Cardiac muscle cell (in vitro differentiated cells and primary cell): ENCODE measurements at regions not wholly inside any gene's neighbourhood (a gene's known extent, or its start where the extent isn't known, plus 50 kb on each side); places are given as distances from the start of the nearest gene placed in this dataset.
A peak's percentile ranks its signal among the peaks of the same experiment; 100 is the strongest.

Experiments
- DNase-seq, 2 donors: peaks; one replicate each; pipeline versions ENCODE4 v3.0.0 to v3.0.0-alpha.2; 2010 to 2017; ENCODE audit warnings: low read depth in 1 of 2, low spot score in 1 of 2
- H3K27ac ChIP-seq: fragments of 200-600 bp; sonication (generic); 2 replicates; pipeline ENCODE4 v1.5.1; 2016
- H3K27me3 ChIP-seq: fragments of 200-600 bp; sonication (generic); 2 replicates; pipeline ENCODE4 v1.6.0; 2016; ENCODE audit warnings: control low read depth
- H3K36me3 ChIP-seq: fragments of 200-600 bp; sonication (generic); 2 replicates; pipeline ENCODE4 v1.5.1; 2016; ENCODE audit warnings: control low read depth
- H3K4me1 ChIP-seq: fragments of 200-600 bp; sonication (generic); 2 replicates; pipeline ENCODE4 v1.8.1; 2017; ENCODE audit warnings: low read depth, mild to moderate bottlenecking, mixed run types
- H3K4me3 ChIP-seq: fragments of 200-600 bp; sonication (generic); 2 replicates; pipeline ENCODE4 v1.5.1; 2016; ENCODE audit warnings: mild to moderate bottlenecking
- H3K9me3 ChIP-seq: fragments of 200-600 bp; sonication (generic); 2 replicates; pipeline ENCODE4 v1.5.1; 2017; ENCODE audit warnings: low read depth, mild to moderate bottlenecking, control low read depth
- TF ChIP-seq, protein P1 (sequence below): IDR thresholded peaks from 2 replicates; pipeline ENCODE4 v1.5.1; 2012; ENCODE audit warnings: low read depth, mild to moderate bottlenecking, low read length

DNA sequence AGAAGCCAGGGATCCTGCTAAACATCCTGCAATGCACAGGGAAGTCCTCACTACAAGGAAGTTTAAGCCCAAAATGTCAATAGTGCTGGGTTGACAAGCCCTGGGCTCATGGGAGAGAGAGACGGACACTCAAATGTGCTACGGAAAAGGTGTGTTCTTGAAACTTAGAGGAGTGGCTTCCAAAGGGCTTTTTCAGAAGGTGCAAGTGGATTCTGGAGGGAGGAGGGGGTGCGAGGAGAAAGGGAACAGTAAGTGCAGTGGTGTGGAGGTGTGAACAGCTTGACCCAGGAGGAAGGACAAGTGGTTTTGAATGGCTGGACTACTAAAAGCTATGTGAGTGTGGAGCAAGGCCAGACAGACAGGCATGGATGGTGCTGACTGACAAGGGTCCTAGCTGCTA is 50.4 kb upstream of the CECR2 start:
- Histone ChIP-seq H3K27me3 (no peaks in the 10 kb centered on the region), H3K9me3 (no peaks in the 10 kb centered on the region), H3K36me3 (no peaks in the 10 kb centered on the region), H3K4me1 (peaks cover 7% of the 10 kb centered on the region), H3K4me3 (no peak overlapping the region), H3K27ac (no peak overlapping the region)
- DNase-seq: peak in 1 of 2 donors; percentile 23
- TF ChIP-seq, protein P1, sequence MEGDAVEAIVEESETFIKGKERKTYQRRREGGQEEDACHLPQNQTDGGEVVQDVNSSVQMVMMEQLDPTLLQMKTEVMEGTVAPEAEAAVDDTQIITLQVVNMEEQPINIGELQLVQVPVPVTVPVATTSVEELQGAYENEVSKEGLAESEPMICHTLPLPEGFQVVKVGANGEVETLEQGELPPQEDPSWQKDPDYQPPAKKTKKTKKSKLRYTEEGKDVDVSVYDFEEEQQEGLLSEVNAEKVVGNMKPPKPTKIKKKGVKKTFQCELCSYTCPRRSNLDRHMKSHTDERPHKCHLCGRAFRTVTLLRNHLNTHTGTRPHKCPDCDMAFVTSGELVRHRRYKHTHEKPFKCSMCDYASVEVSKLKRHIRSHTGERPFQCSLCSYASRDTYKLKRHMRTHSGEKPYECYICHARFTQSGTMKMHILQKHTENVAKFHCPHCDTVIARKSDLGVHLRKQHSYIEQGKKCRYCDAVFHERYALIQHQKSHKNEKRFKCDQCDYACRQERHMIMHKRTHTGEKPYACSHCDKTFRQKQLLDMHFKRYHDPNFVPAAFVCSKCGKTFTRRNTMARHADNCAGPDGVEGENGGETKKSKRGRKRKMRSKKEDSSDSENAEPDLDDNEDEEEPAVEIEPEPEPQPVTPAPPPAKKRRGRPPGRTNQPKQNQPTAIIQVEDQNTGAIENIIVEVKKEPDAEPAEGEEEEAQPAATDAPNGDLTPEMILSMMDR: no peak

DNA sequence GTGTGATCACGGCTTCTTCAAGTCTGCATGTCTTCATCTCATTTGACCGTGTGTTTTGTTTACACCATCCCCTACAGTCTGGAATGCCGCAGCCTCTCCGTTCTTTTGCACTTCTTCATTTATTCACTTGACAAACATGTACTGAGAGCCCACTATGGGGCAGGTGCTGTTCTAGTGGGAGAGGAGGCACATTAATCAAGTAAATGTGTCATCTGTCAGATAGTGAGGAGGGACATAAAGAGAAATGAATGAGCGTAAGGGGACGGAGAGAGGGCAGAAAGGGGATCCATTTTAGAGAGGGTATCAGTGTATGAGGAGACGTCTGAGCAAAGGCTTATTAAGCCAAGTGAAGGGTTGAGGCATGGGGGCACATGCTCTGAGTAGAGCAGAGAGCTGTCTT is 54.0 kb upstream of the CECR2 start:
- H3K9me3 ChIP-seq: no peaks in the 10 kb centered on the region
- H3K4me1 ChIP-seq: peaks cover 7% of the 10 kb centered on the region
- DNase-seq: no peak
- TF ChIP-seq, protein P1: no peak
- no peak overlapping the region for H3K4me3 ChIP-seq
- no peak overlapping the region for H3K27ac ChIP-seq
- H3K36me3 ChIP-seq: no peaks in the 10 kb centered on the region
- no peaks in the 10 kb centered on the region for H3K27me3 ChIP-seq

DNA sequence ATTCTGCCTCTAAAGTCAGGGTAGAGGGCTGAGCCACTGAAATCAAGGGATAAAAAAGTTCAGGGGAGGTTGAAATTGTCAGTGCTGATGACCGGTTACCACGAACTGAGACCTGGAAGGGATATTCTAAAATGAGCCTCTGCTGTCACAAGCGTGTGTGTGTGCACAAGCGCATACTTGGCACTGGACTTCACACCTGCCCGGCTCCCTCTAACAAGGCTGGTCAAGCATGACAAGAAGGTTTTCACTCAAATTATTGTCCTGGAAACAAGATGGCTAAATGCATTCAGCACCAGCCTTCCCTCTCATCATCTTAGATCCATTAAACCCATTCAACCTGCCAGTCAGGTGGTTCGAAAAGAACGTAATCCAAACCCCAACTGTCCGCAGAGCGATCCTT is 54.8 kb upstream of the CECR2 start:
- Histone ChIP-seq H3K27ac (no peak overlapping the region), H3K4me1 (peaks cover 7% of the 10 kb centered on the region)
- TF ChIP-seq, protein P1: no peak

DNA sequence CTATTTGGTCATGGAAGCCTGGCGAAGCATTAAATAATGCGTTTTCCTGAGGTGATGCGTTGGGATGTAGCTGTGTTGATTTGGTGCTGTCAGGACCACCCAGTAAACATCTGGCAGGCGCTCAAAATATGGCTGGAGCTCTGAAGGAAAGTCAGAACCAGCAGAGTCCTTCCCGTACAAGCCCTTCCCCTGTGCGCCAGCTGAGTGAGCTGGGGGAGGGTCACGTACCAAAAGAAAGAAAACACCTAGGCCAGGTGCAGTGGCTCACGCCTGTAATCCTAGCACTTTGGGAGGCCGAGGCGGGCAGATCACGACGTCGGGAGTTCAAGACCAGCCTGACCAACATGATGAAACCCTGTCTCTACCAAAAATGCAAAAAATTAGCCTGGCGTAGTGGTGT is 55.6 kb upstream of the CECR2 start:
- Histone ChIP-seq H3K27ac (no peak overlapping the region), H3K27me3 (no peaks in the 10 kb centered on the region), H3K36me3 (no peaks in the 10 kb centered on the region), H3K4me1 (peaks cover under 1% of the 10 kb centered on the region), H3K4me3 (no peak overlapping the region), H3K9me3 (no peaks in the 10 kb centered on the region)
- no peak for DNase-seq
- TF ChIP-seq, protein P1: no peak

More for the DNA sequence above, 54.8 kb upstream of the CECR2 start:
- no peak overlapping the region for H3K4me3 ChIP-seq
- no peaks in the 10 kb centered on the region for H3K9me3 ChIP-seq
- no peak for DNase-seq
- no peaks in the 10 kb centered on the region for H3K36me3 ChIP-seq
- no peaks in the 10 kb centered on the region for H3K27me3 ChIP-seq

DNA sequence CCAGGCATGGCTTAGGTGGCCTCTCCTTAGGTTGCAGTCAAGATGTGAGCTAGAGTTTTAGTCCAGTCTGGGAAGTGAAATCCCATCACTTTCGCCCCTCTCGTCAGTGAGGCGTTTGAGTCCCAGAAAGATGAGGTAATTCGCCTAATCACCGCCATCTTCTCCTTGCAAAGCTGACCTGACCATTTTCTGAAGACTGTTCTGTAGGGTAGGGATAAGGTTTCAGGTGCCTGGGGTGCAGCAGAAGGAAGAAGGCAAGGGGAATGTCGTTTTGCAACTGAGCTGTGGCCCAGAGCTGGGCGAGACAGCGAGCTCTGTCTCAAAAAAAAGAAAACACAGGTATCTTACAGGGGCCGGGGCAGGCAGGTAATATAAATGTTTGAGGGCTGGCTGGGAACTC is 61.7 kb upstream of the CECR2 start:
- H3K27ac ChIP-seq: no peak overlapping the region
- no peaks in the 10 kb centered on the region for H3K36me3 ChIP-seq
- no peaks in the 10 kb centered on the region for H3K9me3 ChIP-seq
- DNase-seq: no peak
- no peaks in the 10 kb centered on the region for H3K27me3 ChIP-seq
- H3K4me1 ChIP-seq: no peaks in the 10 kb centered on the region
- no peak overlapping the region for H3K4me3 ChIP-seq
- TF ChIP-seq, protein P1: no peak

DNA sequence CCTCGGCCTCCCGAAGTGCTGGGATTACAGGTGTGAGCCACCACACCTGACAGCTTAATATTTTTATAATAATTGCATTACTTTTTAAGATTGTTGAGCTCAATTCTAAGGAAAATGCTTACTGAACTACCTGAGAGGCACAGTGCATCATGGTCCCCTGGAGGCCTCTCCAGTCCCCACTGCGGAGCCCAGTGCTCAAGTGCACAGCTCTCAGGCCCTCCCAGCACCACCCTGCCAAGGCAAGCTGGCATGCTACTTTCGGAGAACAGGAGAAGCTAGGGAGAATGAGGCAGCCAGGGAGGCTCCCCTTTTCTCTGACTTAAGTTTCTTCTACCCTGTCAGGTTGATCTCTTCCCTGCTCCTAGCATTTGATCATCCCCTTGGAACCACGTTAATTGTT is 64.2 kb upstream of the CECR2 start:
- Histone ChIP-seq H3K4me3 (no peak overlapping the region), H3K9me3 (no peaks in the 10 kb centered on the region), H3K36me3 (no peaks in the 10 kb centered on the region), H3K27me3 (no peaks in the 10 kb centered on the region), H3K4me1 (no peaks in the 10 kb centered on the region), H3K27ac (no peak overlapping the region)
- TF ChIP-seq, protein P1: no peak
- no peak for DNase-seq
